SK-N-SH treated with all-trans-retinoic acid at 6 μM for 48 hours (cell line): ENCODE measurements at regions not wholly inside any gene's neighbourhood (a gene's known extent, or its start where the extent isn't known, plus 50 kb on each side); places are given as distances from the start of the nearest gene placed in this dataset.
"Not testable (repeated sequence)": the region's sequence is repeated elsewhere in the genome, so short reads cannot be mapped to it uniquely, and the experiment has no call there.

Source experiments
- ARNTL ChIP-seq: fragments of 450-650 bp; formaldehyde crosslinking; IDR thresholded peaks from 2 replicates; pipeline ENCODE4 v1.5.0; 2020; ENCODE audit warnings: low read depth, mild to moderate bottlenecking, moderate library complexity, borderline replicate concordance
- BACH2 ChIP-seq: fragments of 250-450 bp; sonication (Bioruptor Pico); IDR thresholded peaks from 2 replicates; pipeline ENCODE4 v1.9.0; 2021; ENCODE audit warnings: mild to moderate bottlenecking, borderline replicate concordance
- OSR1 ChIP-seq: fragments of 250-450 bp; sonication (Bioruptor Pico); IDR thresholded peaks from 2 replicates; pipeline ENCODE4 v1.8.0; 2022; ENCODE audit warnings: moderate library complexity, mild to moderate bottlenecking, inconsistent platforms
- RARB ChIP-seq: fragments of 250-450 bp; sonication (Bioruptor Pico); IDR thresholded peaks from 2 replicates; pipeline ENCODE4 v1.8.0; 2021; ENCODE audit warnings: mild to moderate bottlenecking, moderate library complexity
- ZC3H10 ChIP-seq: fragments of 250-450 bp; sonication (Bioruptor Pico); IDR thresholded peaks from 2 replicates; pipeline ENCODE4 v1.5.1; 2021; ENCODE audit warnings: mild to moderate bottlenecking, moderate library complexity
- ZFP30 ChIP-seq: fragments of 450-650 bp; formaldehyde crosslinking; IDR thresholded peaks from 2 replicates; pipeline ENCODE4 v1.5.0; 2022; ENCODE audit warnings: mild to moderate bottlenecking, moderate library complexity
- ZNF70 ChIP-seq: fragments of 450-650 bp; formaldehyde crosslinking; IDR thresholded peaks from 2 replicates; pipeline ENCODE4 v1.5.0; 2020; ENCODE audit warnings: mild to moderate bottlenecking, moderate library complexity
- TF ChIP-seq, protein P1 (sequence below): fragments of 250-450 bp; sonication (Bioruptor Pico); IDR thresholded peaks from 2 replicates; pipeline ENCODE4 v1.8.0; 2020; ENCODE audit warnings: mild to moderate bottlenecking, moderate library complexity, borderline replicate concordance

DNA sequence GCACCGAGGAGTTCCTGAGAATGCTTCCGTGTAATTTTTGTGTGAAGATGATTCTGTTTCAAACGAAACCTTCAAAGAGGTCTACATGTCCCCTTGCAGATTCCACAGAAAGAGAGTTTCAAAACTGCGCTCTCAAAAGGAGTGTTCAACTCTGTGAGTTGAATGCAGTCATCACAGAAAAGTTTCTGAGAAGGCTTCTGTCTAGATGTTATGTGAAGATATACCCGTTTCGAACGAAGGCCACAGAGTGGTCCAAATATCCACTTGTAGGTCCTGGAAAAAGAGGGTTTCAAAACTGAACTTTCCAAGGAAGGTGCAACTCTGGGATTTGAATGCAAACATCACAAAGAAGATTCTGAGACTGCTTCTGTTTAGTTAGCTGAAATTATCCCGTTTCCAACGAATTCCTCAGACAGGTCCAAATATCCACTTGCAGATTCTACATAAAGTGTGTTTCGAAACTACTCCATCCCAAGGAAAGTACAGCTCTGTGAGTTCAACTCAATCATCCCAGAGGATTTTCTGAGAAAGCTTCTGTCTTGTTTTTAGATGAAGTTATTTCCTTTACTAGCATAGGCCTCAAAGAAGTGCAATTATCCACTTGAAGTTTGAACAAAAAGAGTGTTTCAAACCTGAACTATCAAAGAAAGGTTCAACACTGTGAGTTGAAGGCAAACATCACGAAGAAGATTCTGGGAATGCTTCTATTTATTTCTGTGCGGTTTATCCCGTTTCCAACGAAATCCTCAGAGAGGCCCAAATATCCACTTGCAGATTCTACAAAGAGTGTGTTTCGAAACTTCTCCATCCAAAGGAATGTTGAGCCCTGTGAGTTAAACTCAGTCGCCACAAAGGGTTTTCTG, 409.8 kb upstream of the WSB1 start:
- not testable (repeated sequence) for TF ChIP-seq ZFP30, ZNF70, RARB, ZC3H10, ARNTL, OSR1, BACH2 (CRISPR knock-in tag)
- TF ChIP-seq, protein P1, sequence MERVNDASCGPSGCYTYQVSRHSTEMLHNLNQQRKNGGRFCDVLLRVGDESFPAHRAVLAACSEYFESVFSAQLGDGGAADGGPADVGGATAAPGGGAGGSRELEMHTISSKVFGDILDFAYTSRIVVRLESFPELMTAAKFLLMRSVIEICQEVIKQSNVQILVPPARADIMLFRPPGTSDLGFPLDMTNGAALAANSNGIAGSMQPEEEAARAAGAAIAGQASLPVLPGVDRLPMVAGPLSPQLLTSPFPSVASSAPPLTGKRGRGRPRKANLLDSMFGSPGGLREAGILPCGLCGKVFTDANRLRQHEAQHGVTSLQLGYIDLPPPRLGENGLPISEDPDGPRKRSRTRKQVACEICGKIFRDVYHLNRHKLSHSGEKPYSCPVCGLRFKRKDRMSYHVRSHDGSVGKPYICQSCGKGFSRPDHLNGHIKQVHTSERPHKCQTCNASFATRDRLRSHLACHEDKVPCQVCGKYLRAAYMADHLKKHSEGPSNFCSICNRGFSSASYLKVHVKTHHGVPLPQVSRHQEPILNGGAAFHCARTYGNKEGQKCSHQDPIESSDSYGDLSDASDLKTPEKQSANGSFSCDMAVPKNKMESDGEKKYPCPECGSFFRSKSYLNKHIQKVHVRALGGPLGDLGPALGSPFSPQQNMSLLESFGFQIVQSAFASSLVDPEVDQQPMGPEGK: not testable (repeated sequence)
